ENCODE measurements at regions not wholly inside any gene's neighbourhood (a gene's known extent, or its start where the extent isn't known, plus 50 kb on each side); places are given as distances from the start of the nearest gene placed in this dataset.

DNA sequence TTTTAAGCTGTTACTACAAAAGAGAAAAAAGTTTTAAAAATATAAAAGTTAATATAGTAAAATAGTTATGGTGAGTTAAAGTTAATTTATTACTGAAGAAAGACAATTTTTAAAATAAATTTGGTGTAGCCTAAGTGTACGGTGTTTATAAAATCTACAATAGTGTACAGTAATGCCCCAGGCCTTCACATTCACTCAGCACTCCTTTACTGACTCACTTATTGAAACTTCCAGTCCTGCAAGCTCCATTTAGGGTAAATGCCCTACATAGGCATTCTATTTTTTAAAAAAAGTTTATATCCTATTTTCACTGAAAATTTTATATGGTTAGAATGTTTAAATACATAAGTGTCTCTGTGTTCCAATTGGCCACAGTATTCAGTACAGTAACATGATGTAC, 769.5 kb upstream of the NOVA1 start:
- Histone ChIP-seq H3K4me3 (ENCODE audit: low read length) (no peak overlapping the region), H3F3A (ENCODE audit: control insufficient read depth, insufficient read depth) (no peaks in the 10 kb centered on the region), H3K36me3 (ENCODE audit: control insufficient read depth, low read length) (no peaks in the 10 kb centered on the region), H3K9me3 (ENCODE audit: control insufficient read depth, insufficient read depth, low read length) (peaks cover 5% of the 10 kb centered on the region), H3K4me2 (ENCODE audit: low read length) (no peak overlapping the region), H3K27me3 (ENCODE audit: control insufficient read depth, low read length) (no peaks in the 10 kb centered on the region), H3K9me2 (replicated peaks; ENCODE audit: control insufficient read depth, low read length) (no peaks in the 10 kb centered on the region), H3K4me1 (ENCODE audit: control insufficient read depth, low read length) (no peaks in the 10 kb centered on the region), H4K20me1 (ENCODE audit: control insufficient read depth, insufficient read depth, low read depth, low read length) (no peaks in the 10 kb centered on the region), H3K79me2 (ENCODE audit: control insufficient read depth, low read length) (no peaks in the 10 kb centered on the region), H3K27ac (ENCODE audit: low read depth, low read length) (no peak overlapping the region)
- TF ChIP-seq, protein P1, sequence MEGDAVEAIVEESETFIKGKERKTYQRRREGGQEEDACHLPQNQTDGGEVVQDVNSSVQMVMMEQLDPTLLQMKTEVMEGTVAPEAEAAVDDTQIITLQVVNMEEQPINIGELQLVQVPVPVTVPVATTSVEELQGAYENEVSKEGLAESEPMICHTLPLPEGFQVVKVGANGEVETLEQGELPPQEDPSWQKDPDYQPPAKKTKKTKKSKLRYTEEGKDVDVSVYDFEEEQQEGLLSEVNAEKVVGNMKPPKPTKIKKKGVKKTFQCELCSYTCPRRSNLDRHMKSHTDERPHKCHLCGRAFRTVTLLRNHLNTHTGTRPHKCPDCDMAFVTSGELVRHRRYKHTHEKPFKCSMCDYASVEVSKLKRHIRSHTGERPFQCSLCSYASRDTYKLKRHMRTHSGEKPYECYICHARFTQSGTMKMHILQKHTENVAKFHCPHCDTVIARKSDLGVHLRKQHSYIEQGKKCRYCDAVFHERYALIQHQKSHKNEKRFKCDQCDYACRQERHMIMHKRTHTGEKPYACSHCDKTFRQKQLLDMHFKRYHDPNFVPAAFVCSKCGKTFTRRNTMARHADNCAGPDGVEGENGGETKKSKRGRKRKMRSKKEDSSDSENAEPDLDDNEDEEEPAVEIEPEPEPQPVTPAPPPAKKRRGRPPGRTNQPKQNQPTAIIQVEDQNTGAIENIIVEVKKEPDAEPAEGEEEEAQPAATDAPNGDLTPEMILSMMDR (IDR thresholded peaks at IDR 0.05; ENCODE audit: low read depth, low read length, poor library complexity, severe bottlenecking) = no peak
- TF ChIP-seq EZH2phosphoT487 (IDR thresholded peaks at IDR 0.05; ENCODE audit: borderline replicate concordance, low read length) = no peak

DNA sequence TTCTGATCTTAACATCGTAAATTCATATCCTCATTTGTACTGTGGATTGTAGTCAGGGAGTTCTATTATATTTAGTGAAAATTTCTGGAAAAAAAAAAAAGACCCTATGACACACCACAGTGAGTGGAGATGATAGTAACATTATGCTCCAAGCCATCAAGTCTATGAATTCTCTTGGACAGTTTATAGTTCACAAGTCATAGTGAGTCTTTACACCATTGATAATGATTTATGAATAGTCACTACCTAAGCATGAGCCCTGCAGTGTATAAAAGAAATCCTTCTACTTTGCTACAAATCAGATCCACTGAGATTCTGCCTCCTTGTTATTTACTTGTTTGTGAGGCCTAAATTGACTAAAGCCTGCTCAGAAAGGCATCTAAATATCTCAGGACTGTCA, 772.2 kb upstream of the NOVA1 start:
- TF ChIP-seq, protein P1 (IDR thresholded peaks at IDR 0.05; ENCODE audit: low read depth, low read length, poor library complexity, severe bottlenecking) = no peak
- TF ChIP-seq EZH2phosphoT487 (IDR thresholded peaks at IDR 0.05; ENCODE audit: borderline replicate concordance, low read length) = no peak
- H3K4me2 ChIP-seq (ENCODE audit: low read length) = no peak overlapping the region
- H3K9me2 ChIP-seq (replicated peaks; ENCODE audit: control insufficient read depth, low read length) = no peaks in the 10 kb centered on the region
- no peak overlapping the region for H3K4me3 ChIP-seq (ENCODE audit: low read length)
- no peaks in the 10 kb centered on the region for H4K20me1 ChIP-seq (ENCODE audit: control insufficient read depth, insufficient read depth, low read depth, low read length)
- no peaks in the 10 kb centered on the region for H3K27me3 ChIP-seq (ENCODE audit: control insufficient read depth, low read length)
- H3F3A ChIP-seq (ENCODE audit: control insufficient read depth, insufficient read depth) = no peaks in the 10 kb centered on the region
- H3K27ac ChIP-seq (ENCODE audit: low read depth, low read length) = no peak overlapping the region
- no peaks in the 10 kb centered on the region for H3K4me1 ChIP-seq (ENCODE audit: control insufficient read depth, low read length)
- no peaks in the 10 kb centered on the region for H3K36me3 ChIP-seq (ENCODE audit: control insufficient read depth, low read length)
- peaks cover 5% of the 10 kb centered on the region; the same call in 1 of the 2 replicates for H3K9me3 ChIP-seq (ENCODE audit: control insufficient read depth, insufficient read depth, low read length)
- H3K79me2 ChIP-seq (ENCODE audit: control insufficient read depth, low read length) = no peaks in the 10 kb centered on the region

DNA sequence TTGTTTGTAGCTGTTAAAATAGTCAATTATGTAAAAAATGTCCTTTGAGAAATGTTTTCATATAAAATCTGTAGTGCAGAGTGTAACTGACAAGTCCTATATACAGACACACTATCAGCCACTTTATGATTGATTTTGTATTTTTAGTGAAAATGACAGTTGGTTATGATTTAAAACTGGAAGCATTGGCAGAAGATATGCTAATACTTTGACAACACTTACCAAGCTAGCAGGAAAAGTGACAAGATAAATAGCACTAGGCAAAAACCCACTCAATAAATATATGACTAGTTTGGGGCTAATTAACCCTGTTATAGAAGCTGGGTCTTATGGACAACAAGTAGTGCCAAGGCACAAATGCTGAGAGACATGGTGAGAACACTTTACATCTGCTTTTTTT, 772.9 kb upstream of the NOVA1 start:
- Histone ChIP-seq H3K4me1 (ENCODE audit: control insufficient read depth, low read length) (no peaks in the 10 kb centered on the region), H3K4me2 (ENCODE audit: low read length) (no peak overlapping the region), H3K9me2 (replicated peaks; ENCODE audit: control insufficient read depth, low read length) (no peaks in the 10 kb centered on the region), H3K36me3 (ENCODE audit: control insufficient read depth, low read length) (no peaks in the 10 kb centered on the region), H3K27ac (ENCODE audit: low read depth, low read length) (no peak overlapping the region), H3K27me3 (ENCODE audit: control insufficient read depth, low read length) (no peaks in the 10 kb centered on the region), H4K20me1 (ENCODE audit: control insufficient read depth, insufficient read depth, low read depth, low read length) (no peaks in the 10 kb centered on the region), H3K9me3 (ENCODE audit: control insufficient read depth, insufficient read depth, low read length) (peaks cover 5% of the 10 kb centered on the region; the same call in 1 of the 2 replicates), H3K4me3 (ENCODE audit: low read length) (no peak overlapping the region), H3F3A (ENCODE audit: control insufficient read depth, insufficient read depth) (no peaks in the 10 kb centered on the region), H3K79me2 (ENCODE audit: control insufficient read depth, low read length) (no peaks in the 10 kb centered on the region)
- TF ChIP-seq, protein P1 (IDR thresholded peaks at IDR 0.05; ENCODE audit: low read depth, low read length, poor library complexity, severe bottlenecking) = no peak

DNA sequence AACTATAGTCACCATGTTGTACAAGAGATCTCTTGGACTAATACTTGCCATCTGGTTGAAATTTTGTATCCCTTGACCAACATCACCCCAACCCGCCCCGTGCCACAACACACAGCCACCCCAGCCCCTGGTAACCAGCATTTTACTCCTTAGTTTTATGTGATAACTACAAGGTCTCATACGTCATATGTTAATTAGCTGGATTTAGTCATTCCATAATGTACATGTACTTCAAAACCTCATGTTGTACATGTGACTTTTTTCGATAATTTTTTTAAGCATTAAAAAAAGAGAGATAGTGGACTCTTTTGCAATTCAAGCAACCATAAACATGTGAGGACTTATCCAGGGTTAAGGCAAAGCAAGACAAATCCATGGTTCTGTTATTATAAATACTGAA, 773.4 kb upstream of the NOVA1 start:
- H3K9me2 ChIP-seq (replicated peaks; ENCODE audit: control insufficient read depth, low read length) = no peaks in the 10 kb centered on the region
- TF ChIP-seq EZH2phosphoT487 (IDR thresholded peaks at IDR 0.05; ENCODE audit: borderline replicate concordance, low read length) = no peak
- TF ChIP-seq, protein P1 (IDR thresholded peaks at IDR 0.05; ENCODE audit: low read depth, low read length, poor library complexity, severe bottlenecking) = no peak
- no peaks in the 10 kb centered on the region for H4K20me1 ChIP-seq (ENCODE audit: control insufficient read depth, insufficient read depth, low read depth, low read length)
- peaks cover 2% of the 10 kb centered on the region; the same call in 1 of the 2 replicates for H3K9me3 ChIP-seq (ENCODE audit: control insufficient read depth, insufficient read depth, low read length)
- H3K79me2 ChIP-seq (ENCODE audit: control insufficient read depth, low read length) = no peaks in the 10 kb centered on the region
- H3K27ac ChIP-seq (ENCODE audit: low read depth, low read length) = no peak overlapping the region
- H3K4me3 ChIP-seq (ENCODE audit: low read length) = no peak overlapping the region
- H3K36me3 ChIP-seq (ENCODE audit: control insufficient read depth, low read length) = no peaks in the 10 kb centered on the region
- H3K27me3 ChIP-seq (ENCODE audit: control insufficient read depth, low read length) = no peaks in the 10 kb centered on the region
- no peak overlapping the region for H3K4me2 ChIP-seq (ENCODE audit: low read length)
- no peaks in the 10 kb centered on the region for H3F3A ChIP-seq (ENCODE audit: control insufficient read depth, insufficient read depth)
- no peaks in the 10 kb centered on the region for H3K4me1 ChIP-seq (ENCODE audit: control insufficient read depth, low read length)

All from DOHH2 (cell line).